ENCODE measurements at regions not wholly inside any gene's neighbourhood (a gene's known extent, or its start where the extent isn't known, plus 50 kb on each side); places are given as distances from the start of the nearest gene placed in this dataset.
"Not testable (repeated sequence)": the region's sequence is repeated elsewhere in the genome, so short reads cannot be mapped to it uniquely, and the experiment has no call there.

DNA sequence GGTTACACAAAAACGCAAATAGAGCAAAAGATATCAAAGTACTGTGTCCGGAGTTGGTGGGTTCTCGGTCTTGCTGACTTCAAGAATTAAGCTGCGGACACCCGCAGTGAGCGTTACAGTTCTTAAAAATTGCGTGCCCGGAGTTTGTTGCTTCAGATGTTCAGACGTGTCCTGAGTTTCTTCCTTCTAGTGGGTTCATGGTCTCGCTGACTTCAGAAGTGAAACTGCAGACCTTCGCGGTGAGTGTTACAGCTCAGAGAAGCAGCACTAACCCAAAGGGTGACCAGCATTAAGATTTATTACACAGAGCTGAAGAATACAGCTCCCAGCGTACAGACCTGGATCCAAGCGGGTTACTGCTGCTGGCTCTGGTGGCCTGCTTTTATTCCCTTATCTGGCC, 125.7 kb upstream of the TWIST2 start:
- TF ChIP-seq, protein P1, sequence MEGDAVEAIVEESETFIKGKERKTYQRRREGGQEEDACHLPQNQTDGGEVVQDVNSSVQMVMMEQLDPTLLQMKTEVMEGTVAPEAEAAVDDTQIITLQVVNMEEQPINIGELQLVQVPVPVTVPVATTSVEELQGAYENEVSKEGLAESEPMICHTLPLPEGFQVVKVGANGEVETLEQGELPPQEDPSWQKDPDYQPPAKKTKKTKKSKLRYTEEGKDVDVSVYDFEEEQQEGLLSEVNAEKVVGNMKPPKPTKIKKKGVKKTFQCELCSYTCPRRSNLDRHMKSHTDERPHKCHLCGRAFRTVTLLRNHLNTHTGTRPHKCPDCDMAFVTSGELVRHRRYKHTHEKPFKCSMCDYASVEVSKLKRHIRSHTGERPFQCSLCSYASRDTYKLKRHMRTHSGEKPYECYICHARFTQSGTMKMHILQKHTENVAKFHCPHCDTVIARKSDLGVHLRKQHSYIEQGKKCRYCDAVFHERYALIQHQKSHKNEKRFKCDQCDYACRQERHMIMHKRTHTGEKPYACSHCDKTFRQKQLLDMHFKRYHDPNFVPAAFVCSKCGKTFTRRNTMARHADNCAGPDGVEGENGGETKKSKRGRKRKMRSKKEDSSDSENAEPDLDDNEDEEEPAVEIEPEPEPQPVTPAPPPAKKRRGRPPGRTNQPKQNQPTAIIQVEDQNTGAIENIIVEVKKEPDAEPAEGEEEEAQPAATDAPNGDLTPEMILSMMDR (IDR thresholded peaks at IDR 0.05; ENCODE audit: insufficient read depth, missing control alignments), result no peak
- no peak for DNase-seq (ENCODE audit: insufficient read length, low spot score)
- FAIRE-seq, result no peak

DNA sequence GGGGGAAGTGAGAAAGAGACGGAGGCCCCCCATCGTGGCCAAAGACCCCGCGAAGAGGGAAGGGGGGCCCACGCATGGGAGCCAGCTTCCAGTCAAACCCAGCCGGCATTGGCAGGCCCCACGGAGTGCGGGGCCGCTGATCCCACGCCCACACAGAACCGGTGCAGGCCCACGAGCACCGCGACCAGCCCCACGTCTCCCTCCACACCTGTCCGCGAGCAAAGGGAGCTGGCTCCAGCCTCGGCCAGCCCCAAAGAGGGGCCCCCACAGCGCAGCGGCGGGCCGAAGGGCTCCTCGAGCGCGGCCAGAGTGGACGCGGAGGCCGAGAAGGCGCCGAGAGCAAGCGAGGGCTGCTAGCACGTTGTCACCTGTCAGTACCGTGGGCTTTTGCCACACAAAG, 125.0 kb upstream of the TWIST2 start:
- DNase-seq (ENCODE audit: insufficient read length, low spot score) (no peak), FAIRE-seq (no peak)
- TF ChIP-seq, protein P1 (IDR thresholded peaks at IDR 0.05; ENCODE audit: insufficient read depth, missing control alignments), result no peak

DNA sequence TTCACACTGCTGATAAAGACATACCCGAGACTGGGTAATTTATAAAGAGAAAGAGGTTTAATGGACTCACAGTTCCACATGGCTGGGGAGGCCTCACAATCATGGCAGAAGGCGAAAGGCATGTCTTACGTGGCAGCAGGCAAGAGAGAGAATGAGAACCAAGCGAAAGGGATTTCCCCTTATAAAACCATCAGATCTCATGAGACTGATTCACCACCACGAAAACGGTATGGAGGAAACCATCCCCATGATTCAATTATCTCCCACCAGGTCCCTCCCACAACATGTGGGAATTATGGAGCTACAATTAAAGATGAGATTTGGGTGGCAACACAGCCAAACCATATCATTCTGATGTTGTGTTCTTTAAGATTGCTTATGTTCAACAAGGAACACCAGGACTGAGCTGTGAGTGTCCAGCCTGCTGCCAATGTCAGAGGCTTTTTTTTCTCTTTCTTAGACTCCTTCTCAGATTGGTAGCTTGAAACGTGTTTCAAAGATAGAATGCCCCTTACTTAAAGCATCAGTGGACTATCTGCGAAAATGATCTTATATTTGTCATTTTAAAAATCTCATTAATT, 124.1 kb upstream of the TWIST2 start:
- not testable (repeated sequence) for FAIRE-seq; DNase-seq (ENCODE audit: insufficient read length, low spot score)

DNA sequence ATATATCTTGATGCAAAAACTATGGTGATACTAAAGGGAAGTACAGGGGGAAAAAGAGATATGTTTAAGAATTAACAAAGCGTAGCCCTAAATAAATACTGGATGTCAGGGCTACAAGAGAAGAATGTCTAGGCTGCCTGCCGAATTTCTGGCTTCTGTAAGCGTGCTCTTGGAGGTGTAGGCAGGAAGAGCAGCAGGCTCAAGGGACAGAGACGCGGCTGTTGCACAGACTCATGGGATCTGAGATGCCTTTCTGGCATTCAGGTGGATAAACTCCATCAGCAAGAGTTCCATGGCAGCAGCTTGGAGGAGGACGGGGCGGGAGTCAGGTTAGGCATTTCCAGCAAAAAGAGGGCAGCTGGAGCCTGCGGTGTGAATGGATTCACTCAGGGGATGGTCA, 123.2 kb upstream of the TWIST2 start:
- TF ChIP-seq, protein P1 (IDR thresholded peaks at IDR 0.05; ENCODE audit: insufficient read depth, missing control alignments), result no peak
- DNase-seq (ENCODE audit: insufficient read length, low spot score) (no peak), FAIRE-seq (no peak)

DNA sequence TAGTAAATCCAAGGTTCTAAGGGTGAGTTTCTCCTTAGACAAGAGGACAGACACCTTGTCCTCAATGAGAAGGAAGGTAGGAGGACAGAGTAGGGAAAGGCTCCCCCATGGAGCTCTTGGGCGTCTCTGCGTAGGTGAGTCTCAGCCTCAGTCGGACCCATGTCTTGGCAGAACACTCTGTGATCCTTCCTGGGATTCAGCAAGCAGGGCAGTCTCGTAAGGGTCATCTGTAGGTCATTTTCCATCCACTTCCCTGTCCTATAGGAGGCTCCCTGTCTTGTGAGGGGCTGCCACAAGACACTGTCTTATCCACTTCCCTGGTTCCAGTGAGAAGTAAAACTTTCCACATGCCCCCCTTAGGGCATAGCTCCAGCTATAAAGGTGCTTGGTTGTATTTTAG, 122.6 kb upstream of the TWIST2 start:
- DNase-seq (ENCODE audit: insufficient read length, low spot score) (no peak), FAIRE-seq (no peak)
- TF ChIP-seq, protein P1 (IDR thresholded peaks at IDR 0.05; ENCODE audit: insufficient read depth, missing control alignments), result no peak

DNA sequence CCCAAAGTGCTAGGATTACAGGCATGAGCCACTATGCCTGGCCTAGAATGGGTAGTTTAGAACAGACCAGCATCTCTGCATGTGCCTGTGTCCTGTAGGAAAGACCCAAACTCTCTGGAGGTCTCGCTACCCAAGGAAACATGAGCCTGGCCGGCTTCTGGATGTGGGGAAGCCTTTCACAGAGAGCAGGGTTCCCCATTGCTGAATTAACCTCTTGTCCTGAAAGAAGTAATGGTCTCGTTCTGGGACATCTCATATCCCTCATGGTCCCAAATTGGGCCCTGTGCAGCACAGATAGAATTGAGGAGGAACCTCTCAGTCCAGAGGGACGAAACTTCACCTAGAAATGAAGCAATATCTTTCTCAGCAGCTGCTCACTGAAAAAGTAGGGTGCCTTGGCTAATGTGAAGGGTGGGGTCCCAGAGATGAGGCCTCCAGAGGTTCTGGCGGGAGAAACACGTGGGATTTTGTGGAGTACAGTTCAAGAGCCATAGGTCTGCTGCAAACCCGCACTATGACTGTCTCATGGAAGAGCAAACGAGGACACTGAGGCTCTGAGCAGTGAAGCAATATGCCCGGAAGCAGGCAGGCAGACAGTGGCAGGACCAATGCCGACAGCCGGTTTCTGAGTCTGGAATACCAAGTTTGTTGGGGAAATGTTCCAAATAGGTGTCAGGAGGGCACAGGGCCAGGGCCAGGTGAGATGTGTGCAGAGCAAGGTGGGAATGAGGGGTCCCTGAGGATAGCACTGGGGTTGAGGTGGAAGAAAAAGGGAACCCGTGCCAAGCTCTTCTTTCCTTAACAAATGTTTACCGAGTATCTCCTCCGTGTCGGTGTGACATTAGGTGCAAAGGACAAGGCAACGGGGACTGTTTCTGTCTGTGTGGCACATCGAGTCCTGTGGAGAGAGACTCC, 121.0 kb upstream of the TWIST2 start:
- DNase-seq (ENCODE audit: insufficient read length, low spot score) (no peak), FAIRE-seq (no peak)
- TF ChIP-seq, protein P1 (IDR thresholded peaks at IDR 0.05; ENCODE audit: insufficient read depth, missing control alignments), result no peak

DNA sequence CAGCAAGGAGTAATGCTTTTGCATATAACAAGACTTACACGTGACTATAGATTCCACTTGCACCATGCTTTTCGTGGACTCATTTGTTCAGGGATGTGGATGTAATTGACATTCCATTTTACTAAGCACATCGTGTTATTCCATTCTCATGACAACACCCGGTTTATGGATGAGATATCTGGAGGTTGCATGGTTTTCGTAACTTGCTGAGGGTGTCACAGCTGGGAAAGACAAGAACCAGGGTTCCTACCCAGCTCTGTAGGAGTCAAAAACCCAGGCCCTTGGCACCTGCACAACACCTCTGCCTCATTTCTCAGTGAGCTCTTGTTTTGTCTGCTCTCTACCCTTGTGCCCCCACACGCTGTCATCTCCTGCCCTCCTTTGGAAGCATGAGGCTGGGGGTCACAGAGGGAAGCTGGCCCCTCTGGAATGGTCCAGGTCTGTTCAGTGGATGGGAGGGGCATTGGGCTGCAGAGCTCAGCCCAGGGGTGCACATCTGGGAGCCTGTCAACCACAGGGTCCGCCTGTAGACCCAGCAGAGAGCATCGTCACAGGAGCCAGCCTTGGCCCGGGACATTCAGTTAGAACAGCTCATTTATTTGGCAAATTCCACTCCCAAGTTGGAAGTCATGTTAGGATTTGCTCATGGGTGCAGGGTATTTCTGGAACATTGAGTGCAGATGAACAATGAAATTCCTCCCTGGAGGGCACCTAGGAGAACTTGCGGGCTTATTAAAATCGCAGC, 120.1 kb upstream of the TWIST2 start:
- TF ChIP-seq, protein P1 (IDR thresholded peaks at IDR 0.05; ENCODE audit: insufficient read depth, missing control alignments), result no peak
- FAIRE-seq, result no peak
- DNase-seq (ENCODE audit: insufficient read length, low spot score), result no peak
